ENCODE measurements at regions not wholly inside any gene's neighbourhood (a gene's known extent, or its start where the extent isn't known, plus 50 kb on each side); places are given as distances from the start of the nearest gene placed in this dataset.
"Not testable (repeated sequence)": the region's sequence is repeated elsewhere in the genome, so short reads cannot be mapped to it uniquely, and the experiment has no call there.

- no peak for DNase-seq
Measured at GRCh38 chr2:17184512-17184911, 333.7 kb downstream of the RAD51AP2 start.

- no peak for DNase-seq
Measured at GRCh38 chr2:17182399-17182798, 335.8 kb downstream of the RAD51AP2 start.

- DNase-seq, result no peak
Measured at GRCh38 chr2:17181051-17181752, 337.0 kb downstream of the RAD51AP2 start.

GRCh38 chr2:17179145-17179808, 339.0 kb downstream of the RAD51AP2 start:
- no peak for DNase-seq

GRCh38 chr2:17177088-17177487, 341.2 kb downstream of the RAD51AP2 start:
- no peak for DNase-seq

GRCh38 chr2:17171446-17172049, 346.7 kb downstream of the RAD51AP2 start:
- no peak for DNase-seq

- no peak for DNase-seq
Measured at GRCh38 chr2:17166506-17166905, 351.7 kb downstream of the RAD51AP2 start.

GRCh38 chr2:17164550-17164949, 353.7 kb downstream of the RAD51AP2 start:
- no peak for DNase-seq

- no peak for DNase-seq
Measured at GRCh38 chr2:17163638-17164037, 354.6 kb downstream of the RAD51AP2 start.

GRCh38 chr2:17162713-17163112, 355.5 kb downstream of the RAD51AP2 start:
- no peak for DNase-seq

GRCh38 chr2:17160594-17160993, 357.6 kb downstream of the RAD51AP2 start:
- no peak for DNase-seq

- no peak for DNase-seq
Measured at GRCh38 chr2:17156086-17156485, 362.2 kb downstream of the RAD51AP2 start.

- no peak for DNase-seq
Measured at GRCh38 chr2:17149945-17150344, 368.3 kb downstream of the RAD51AP2 start.

- no peak for DNase-seq
Measured at GRCh38 chr2:17148407-17149145, 369.7 kb downstream of the RAD51AP2 start.

GRCh38 chr2:17146358-17146757, 371.9 kb downstream of the RAD51AP2 start:
- no peak for DNase-seq

GRCh38 chr2:17136877-17137276, 381.4 kb downstream of the RAD51AP2 start:
- DNase-seq, result no peak

GRCh38 chr2:17136231-17136630, 382.0 kb downstream of the RAD51AP2 start:
- DNase-seq, result no peak

- no peak for DNase-seq
Measured at GRCh38 chr2:17135619-17136018, 382.6 kb downstream of the RAD51AP2 start.

GRCh38 chr2:17133052-17133671, 385.1 kb downstream of the RAD51AP2 start:
- DNase-seq, result no peak

GRCh38 chr2:17130627-17131026, 387.6 kb downstream of the RAD51AP2 start:
- DNase-seq, result not testable (repeated sequence)

GRCh38 chr2:17125989-17126620, 392.1 kb downstream of the RAD51AP2 start:
- no peak for DNase-seq

GRCh38 chr2:17124575-17125318, 393.5 kb downstream of the RAD51AP2 start:
- DNase-seq, result no peak
